H1 (cell line): ENCODE measurements at regions not wholly inside any gene's neighbourhood (a gene's known extent, or its start where the extent isn't known, plus 50 kb on each side); places are given as distances from the start of the nearest gene placed in this dataset.

Source experiments
- CTCF ChIA-PET: fragments of 300-600 bp; sonication (Branson Sonifier 250); formaldehyde crosslinking; loops from one replicate; lab custom pipeline; 2021; ENCODE audit not compliant: partially characterized antibody; lab: Charles Lee
- POLR2A ChIA-PET: fragments of 300-600 bp; sonication (Branson Sonifier 250); formaldehyde crosslinking; loops from one replicate; lab custom pipeline; 2021; ENCODE audit warnings: inconsistent platforms; ENCODE audit not compliant: partially characterized antibody; lab: Charles Lee
- DNase-seq, 2 experiments: peaks; one replicate each; pipeline versions ENCODE4 v3.0.0 to v3.0.0-alpha.2; 2010 to 2022; ENCODE audit warnings: low spot score in 2 of 2, low read depth in 1 of 2, mixed read lengths in 1 of 2
- FAIRE-seq: peaks from 2 replicates; lab custom pipeline; 2011; peaks lifted over from hg19 to GRCh38; lab: Jason Lieb, UNC
- H2AFZ ChIP-seq: 2 replicates; pipeline ENCODE4 v1.8.1; 2012; ENCODE audit warnings: low read length, inconsistent platforms
- H2AK5ac ChIP-seq: 2 replicates; pipeline ENCODE4 v1.6.1; 2013; ENCODE audit warnings: low read depth, low read length
- H2BK120ac ChIP-seq: replicated peaks from 2 replicates; pipeline ENCODE3; 2013; ENCODE audit warnings: low read depth, low read length, inconsistent platforms
- H2BK12ac ChIP-seq: 2 replicates; pipeline ENCODE4 v1.6.1; 2013; ENCODE audit warnings: low read depth, low read length
- H2BK15ac ChIP-seq: 2 replicates; pipeline ENCODE4 v1.6.1; 2013; ENCODE audit warnings: low read length
- H2BK20ac ChIP-seq: 2 replicates; pipeline ENCODE4 v1.6.1; 2013; ENCODE audit warnings: low read length
- H2BK5ac ChIP-seq: 2 replicates; pipeline ENCODE4 v1.6.1; 2013; ENCODE audit warnings: low read depth, low read length
- H3K14ac ChIP-seq: 2 replicates; pipeline ENCODE4 v1.6.1; 2013; ENCODE audit warnings: inconsistent platforms; ENCODE audit not compliant: insufficient read length
- H3K18ac ChIP-seq: 2 replicates; pipeline ENCODE4 v1.6.1; 2013; ENCODE audit warnings: low read length; ENCODE audit errors: extremely low read depth
- H3K23ac ChIP-seq: 2 replicates; pipeline ENCODE4 v1.6.1; 2013; ENCODE audit warnings: inconsistent platforms; ENCODE audit not compliant: insufficient read length
- H3K23me2 ChIP-seq: 2 replicates; pipeline ENCODE4 v1.6.1; 2013; ENCODE audit warnings: low read depth, low read length
- H3K27ac ChIP-seq: 2 replicates; pipeline ENCODE4 v1.6.1; 2011; ENCODE audit warnings: low read depth, low read length, inconsistent platforms
- H3K27me3 ChIP-seq, 4 experiments: replicated peaks in 1 of 4; 1 replicate in 1 of 4; 2 replicates in 3 of 4; pipeline versions ENCODE4 v1.6.1 to v1.8.1; 2011 to 2013; ENCODE audit warnings: low read length in 3 of 4, mild to moderate bottlenecking in 3 of 4, inconsistent platforms in 2 of 4, mixed read lengths in 2 of 4, moderate library complexity in 1 of 4; ENCODE audit not compliant: control insufficient read depth in 3 of 4, insufficient read depth in 3 of 4; ENCODE audit errors: extremely low read depth in 1 of 4
- H3K36me3 ChIP-seq, 4 experiments: 2 replicates each; pipeline versions ENCODE4 v1.6.1 to v1.8.1; 2011 to 2013; ENCODE audit warnings: mild to moderate bottlenecking in 4 of 4, low read length in 3 of 4, moderate library complexity in 2 of 4, control low read depth in 1 of 4, inconsistent platforms in 1 of 4; ENCODE audit not compliant: insufficient read depth in 4 of 4, control insufficient read depth in 2 of 4
- H3K4ac ChIP-seq: replicated peaks from 2 replicates; pipeline ENCODE3; 2013; ENCODE audit warnings: low read length, low read depth, mixed read lengths, inconsistent platforms; ENCODE audit not compliant: insufficient read length
- H3K4me1 ChIP-seq, 4 experiments: replicated peaks in 1 of 4; 1 replicate in 1 of 4; 2 replicates in 3 of 4; pipeline versions ENCODE4 v1.6.1 to v1.8.1; 2011 to 2013; ENCODE audit warnings: low read length in 3 of 4, inconsistent platforms in 2 of 4, mixed read lengths in 1 of 4; ENCODE audit not compliant: insufficient read depth in 4 of 4, control insufficient read depth in 3 of 4
- H3K4me2 ChIP-seq, 2 experiments: 2 replicates each; pipeline versions ENCODE4 v1.6.1 to v1.8.1; 2011 to 2013; ENCODE audit warnings: low read depth in 2 of 2, low read length in 2 of 2, control low read depth in 1 of 2, inconsistent platforms in 1 of 2, mild to moderate bottlenecking in 1 of 2; ENCODE audit not compliant: insufficient read depth in 1 of 2
- H3K4me3 ChIP-seq, 4 experiments: fragments of 200-600, 300-600 bp in 1 of 4; sonication (generic), shearing (Covaris generic), sonication (Bioruptor Twin) in 1 of 4; 2 replicates each; pipeline versions ENCODE4 v1.5.1 to v1.8.1; 2011 to 2016; ENCODE audit warnings: low read length in 4 of 4, low read depth in 3 of 4, control low read depth in 2 of 4, inconsistent platforms in 2 of 4, mild to moderate bottlenecking in 2 of 4, mixed read lengths in 1 of 4, moderate library complexity in 1 of 4; ENCODE audit not compliant: insufficient read depth in 2 of 4; ENCODE audit errors: extremely low read depth in 1 of 4
- H3K56ac ChIP-seq: replicated peaks from 2 replicates; pipeline ENCODE3; 2013; ENCODE audit warnings: low read depth, mild to moderate bottlenecking, mixed read lengths, low read length, inconsistent platforms; ENCODE audit not compliant: insufficient read length
- H3K79me1 ChIP-seq: 2 replicates; pipeline ENCODE4 v1.6.1; 2013; ENCODE audit warnings: low read depth, low read length, control low read depth
- H3K79me2 ChIP-seq, 2 experiments: 2 replicates each; pipeline versions ENCODE4 v1.6.1 to v1.8.1; 2012 to 2013; ENCODE audit warnings: low read length in 2 of 2, mild to moderate bottlenecking in 2 of 2, inconsistent platforms in 1 of 2; ENCODE audit not compliant: insufficient read depth in 2 of 2, control insufficient read depth in 1 of 2
- H3K9ac ChIP-seq, 4 experiments: replicated peaks in 1 of 4; 1 replicate in 1 of 4; 2 replicates in 3 of 4; pipeline versions ENCODE4 v1.6.1 to v1.8.1; 2011 to 2013; ENCODE audit warnings: low read depth in 3 of 4, low read length in 3 of 4, control low read depth in 2 of 4, mild to moderate bottlenecking in 2 of 4, moderate library complexity in 2 of 4, inconsistent platforms in 1 of 4; ENCODE audit errors: extremely low read depth in 1 of 4
- H3K9me3 ChIP-seq, 2 experiments: 2 replicates each; pipeline versions ENCODE4 v1.6.1 to v1.8.1; 2012 to 2013; ENCODE audit warnings: mild to moderate bottlenecking in 2 of 2, moderate library complexity in 2 of 2, control low read depth in 1 of 2, inconsistent platforms in 1 of 2, low read depth in 1 of 2, low read length in 1 of 2, mixed read lengths in 1 of 2; ENCODE audit not compliant: insufficient read depth in 2 of 2
- H4K20me1 ChIP-seq, 2 experiments: replicated peaks in 1 of 2; 2 replicates each; pipeline versions ENCODE3 to v1.8.1; 2011 to 2013; ENCODE audit warnings: inconsistent platforms in 2 of 2, low read length in 2 of 2, mild to moderate bottlenecking in 1 of 2; ENCODE audit not compliant: insufficient read depth in 2 of 2, control insufficient read depth in 1 of 2
- H4K5ac ChIP-seq: 2 replicates; pipeline ENCODE4 v1.6.1; 2013; ENCODE audit warnings: low read length, low read depth, mixed read lengths, inconsistent platforms; ENCODE audit not compliant: insufficient read length
- H4K8ac ChIP-seq: 2 replicates; pipeline ENCODE4 v1.8.0; 2013; ENCODE audit warnings: mild to moderate bottlenecking, moderate library complexity, low read length, inconsistent platforms; ENCODE audit not compliant: insufficient read depth; ENCODE audit errors: extremely low read depth
- H4K91ac ChIP-seq: replicated peaks from 2 replicates; pipeline ENCODE3; 2013; ENCODE audit warnings: low read length, mixed read lengths, inconsistent platforms; ENCODE audit not compliant: insufficient read length
- BACH1 ChIP-seq: IDR thresholded peaks from 2 replicates; pipeline ENCODE4 v1.6.1; 2012; ENCODE audit warnings: low read length, improper control_type of control experiment
- JUN ChIP-seq: IDR thresholded peaks from 2 replicates; pipeline ENCODE4 v1.6.1; 2011; ENCODE audit warnings: low read depth, mild to moderate bottlenecking, improper control_type of control experiment, low read length
- RFX5 ChIP-seq: IDR thresholded peaks from 2 replicates; pipeline ENCODE4 v1.6.1; 2011; ENCODE audit warnings: low read depth, low read length, improper control_type of control experiment, borderline replicate concordance
- SIN3A ChIP-seq, 2 experiments: IDR thresholded peaks in 1 of 2; conservative IDR thresholded peaks in 1 of 2; 2 replicates each; pipeline ENCODE4 v1.6.1; 2011 to 2012; ENCODE audit warnings: low read length in 2 of 2, improper control_type of control experiment in 1 of 2, low read depth in 1 of 2, mild to moderate bottlenecking in 1 of 2
- SIX5 ChIP-seq: IDR thresholded peaks from 2 replicates; pipeline ENCODE4 v1.6.1; 2011; ENCODE audit warnings: mild to moderate bottlenecking, low read depth, low read length
- SP4 ChIP-seq: IDR thresholded peaks from 2 replicates; pipeline ENCODE4 v1.6.1; 2012; ENCODE audit warnings: low read length, inconsistent platforms
- TCF12 ChIP-seq: IDR thresholded peaks from 2 replicates; pipeline ENCODE4 v1.6.1; 2011; ENCODE audit warnings: low read depth, mild to moderate bottlenecking, low read length
- WGBS, 2 experiments: shearing (Covaris generic) in 1 of 2; methylation state at CpG; one replicate each; pipeline versions ENCODE4 v1.1.6 to v1.1.7; 2013 to 2015; ENCODE audit warnings: low lambda C conversion rate in 2 of 2, mixed read lengths in 2 of 2, inconsistent platforms in 1 of 2, low coverage in 1 of 2, missing lambda C conversion rate in 1 of 2; ENCODE audit not compliant: insufficient replicate concordance in 2 of 2, insufficient coverage in 1 of 2, insufficient read length in 1 of 2; ENCODE audit errors: extremely low coverage in 1 of 2, missing lambda C conversion rate in 1 of 2; 5-methylcytosine and 5-hydroxymethylcytosine counted together

DNA sequence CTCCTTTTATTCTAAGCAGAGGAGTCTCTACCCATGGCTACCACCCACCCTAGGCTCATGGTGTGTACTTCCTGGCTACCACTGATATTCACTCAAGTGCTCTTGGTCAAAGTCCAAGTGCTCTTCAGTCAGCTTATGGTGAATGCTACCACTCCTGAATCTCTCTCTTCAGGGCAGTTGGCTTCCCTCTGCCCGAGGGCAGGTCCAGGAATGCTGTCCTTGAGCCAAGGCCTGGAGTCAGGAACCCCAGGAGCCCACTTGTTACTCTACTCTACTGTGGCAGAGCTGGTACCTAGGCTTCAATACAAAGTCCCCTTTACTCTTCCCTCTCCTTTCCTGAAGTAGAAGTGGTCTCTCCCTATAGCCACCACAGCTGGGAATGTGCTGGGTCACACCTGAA is 226.0 kb downstream of the DIPK2A start:
- no peak overlapping the region for H2BK120ac ChIP-seq
- H2BK12ac ChIP-seq = no peak overlapping the region
- no peak overlapping the region for H3K4ac ChIP-seq
- no peaks in the 10 kb centered on the region for H3K79me1 ChIP-seq
- H2AK5ac ChIP-seq = no peak overlapping the region
- CTCF ChIA-PET = interaction anchor here (1.1 kb wide), 1 partner anchor 10 kb away, joined by 3 read pairs; no protein-coding TSS in a partner anchor
- POLR2A ChIA-PET = no interaction called here
- no peak for DNase-seq
- H3K14ac ChIP-seq = no peak overlapping the region
- H2BK5ac ChIP-seq = no peak overlapping the region
- no peak overlapping the region for H2AFZ ChIP-seq
- no peak overlapping the region for H2BK20ac ChIP-seq
- no peak overlapping the region for H3K4me3 ChIP-seq
- H3K27ac ChIP-seq = no peak overlapping the region
- H3K9me3 ChIP-seq = peaks cover 0 to 3% of the 10 kb centered on the region in 2 experiments; a peak in 1 of 4 replicates
- H3K18ac ChIP-seq = no peak overlapping the region
- no peaks in the 10 kb centered on the region for H4K20me1 ChIP-seq
- no peak overlapping the region for H2BK15ac ChIP-seq
- H3K36me3 ChIP-seq = no peaks in the 10 kb centered on the region
- TF ChIP-seq SIX5 (no peak), TCF12 (no peak), JUN (no peak), RFX5 (no peak), SIN3A (conservative IDR thresholded peaks at IDR 0.05 in 1 of 2, IDR thresholded peaks at IDR 0.05 in 1 of 2; ENCODE audit: low read depth in 1 of 2, low read length in 2 of 2) (no peak), BACH1 (no peak), SP4 (no peak)
- TF ChIP-seq, all 59 proteins: peak for 0
- no peaks in the 10 kb centered on the region for H3K27me3 ChIP-seq
- H3K9ac ChIP-seq = no peak overlapping the region
- H4K91ac ChIP-seq = no peak overlapping the region
- 100% methylated on average over 1 of the region's 1 CpG; no CpG with 5 or more reads in 1 of the 2 experiments for WGBS, 2 experiments
- H3K56ac ChIP-seq = no peak overlapping the region
- H3K4me1 ChIP-seq = no peaks in the 10 kb centered on the region
- no peak overlapping the region for H4K8ac ChIP-seq
- no peak overlapping the region for H3K23ac ChIP-seq
- H4K5ac ChIP-seq = no peak overlapping the region
- no peak overlapping the region for H3K4me2 ChIP-seq
- FAIRE-seq = no peak
- no peaks in the 10 kb centered on the region for H3K23me2 ChIP-seq
- H3K79me2 ChIP-seq = no peaks in the 10 kb centered on the region
